NCI-H187 (cell line): ENCODE measurements at regions not wholly inside any gene's neighbourhood (a gene's known extent, or its start where the extent isn't known, plus 50 kb on each side); places are given as distances from the start of the nearest gene placed in this dataset.
"Not testable (repeated sequence)": the region's sequence is repeated elsewhere in the genome, so short reads cannot be mapped to it uniquely, and the experiment has no call there.

Source experiments
- DNase-seq, 2 experiments: peaks; one replicate each; lab custom pipeline; 2025; lab: John Stamatoyannopoulos, UW

- DNase-seq = no peak
Measured at GRCh38 chr2:49861821-49862220, 707.5 kb upstream of the FSHR start.

GRCh38 chr2:49860834-49861233 is 706.5 kb upstream of the FSHR start:
- no peak for DNase-seq

- DNase-seq = no peak
Measured at GRCh38 chr2:49860170-49860569, 705.9 kb upstream of the FSHR start.

- no peak for DNase-seq
Measured at GRCh38 chr2:49858657-49859056, 704.3 kb upstream of the FSHR start.

GRCh38 chr2:49858113-49858490 is 703.8 kb upstream of the FSHR start:
- DNase-seq = no peak

- DNase-seq = no peak
Measured at GRCh38 chr2:49857371-49858112, 703.2 kb upstream of the FSHR start.

GRCh38 chr2:49845671-49846070 is 691.4 kb upstream of the FSHR start:
- no peak for DNase-seq

GRCh38 chr2:49845021-49845420 is 690.7 kb upstream of the FSHR start:
- DNase-seq = no peak

GRCh38 chr2:49844113-49844512 is 689.8 kb upstream of the FSHR start:
- DNase-seq = not testable (repeated sequence)

- no peak for DNase-seq
Measured at GRCh38 chr2:49843314-49843713, 689.0 kb upstream of the FSHR start.

- no peak for DNase-seq
Measured at GRCh38 chr2:49840428-49840975, 686.2 kb upstream of the FSHR start.

- DNase-seq = no peak
Measured at GRCh38 chr2:49839818-49840217, 685.5 kb upstream of the FSHR start.

- DNase-seq = no peak
Measured at GRCh38 chr2:49837561-49838293, 683.4 kb upstream of the FSHR start.

- no peak for DNase-seq
Measured at GRCh38 chr2:49836017-49836416, 681.7 kb upstream of the FSHR start.

GRCh38 chr2:49834433-49834832 is 680.1 kb upstream of the FSHR start:
- no peak for DNase-seq

- no peak for DNase-seq
Measured at GRCh38 chr2:49832555-49832954, 678.2 kb upstream of the FSHR start.

- DNase-seq = no peak
Measured at GRCh38 chr2:49831698-49832367, 677.5 kb upstream of the FSHR start.

- DNase-seq = no peak
Measured at GRCh38 chr2:49830846-49831245, 676.5 kb upstream of the FSHR start.

GRCh38 chr2:49827366-49827765 is 673.1 kb upstream of the FSHR start:
- no peak for DNase-seq

GRCh38 chr2:49813208-49813607 is 658.9 kb upstream of the FSHR start:
- DNase-seq = no peak

- no peak for DNase-seq
Measured at GRCh38 chr2:49812730-49813129, 658.4 kb upstream of the FSHR start.

GRCh38 chr2:49811502-49811901 is 657.2 kb upstream of the FSHR start:
- DNase-seq = no peak

GRCh38 chr2:49807689-49808088 is 653.4 kb upstream of the FSHR start:
- no peak for DNase-seq
